GM18861 (cell line): ENCODE measurements at regions not wholly inside any gene's neighbourhood (a gene's known extent, or its start where the extent isn't known, plus 50 kb on each side); places are given as distances from the start of the nearest gene placed in this dataset.
"Not testable (repeated sequence)": the region's sequence is repeated elsewhere in the genome, so short reads cannot be mapped to it uniquely, and the experiment has no call there.

Source experiments
- ATAC-seq: cut with Tn5 transposase; IDR thresholded peaks from one replicate; pipeline ENCODE4 v1.9.1; 2021; ENCODE audit not compliant: unreplicated experiment

DNA sequence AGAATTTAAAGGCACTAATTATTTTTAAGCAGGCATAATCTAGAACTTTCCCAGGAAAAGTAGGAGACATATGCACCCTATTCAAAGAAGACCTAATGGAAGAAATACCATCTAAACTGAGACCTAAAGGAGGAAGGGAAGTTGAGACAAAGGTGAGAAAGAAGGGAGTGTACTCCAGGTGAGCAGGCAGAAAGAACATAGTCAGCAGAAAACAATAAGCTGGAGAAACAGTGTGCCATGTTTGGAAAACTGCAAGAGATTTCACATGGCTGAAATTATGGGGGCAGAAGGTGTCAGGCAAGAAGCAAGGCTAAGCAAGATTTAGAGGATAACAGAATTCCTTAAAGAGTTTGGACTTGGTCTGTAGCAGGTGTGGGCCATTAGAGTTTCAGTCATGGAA lies 167.0 kb upstream of the USP25 start:
- ATAC-seq: no peak

DNA sequence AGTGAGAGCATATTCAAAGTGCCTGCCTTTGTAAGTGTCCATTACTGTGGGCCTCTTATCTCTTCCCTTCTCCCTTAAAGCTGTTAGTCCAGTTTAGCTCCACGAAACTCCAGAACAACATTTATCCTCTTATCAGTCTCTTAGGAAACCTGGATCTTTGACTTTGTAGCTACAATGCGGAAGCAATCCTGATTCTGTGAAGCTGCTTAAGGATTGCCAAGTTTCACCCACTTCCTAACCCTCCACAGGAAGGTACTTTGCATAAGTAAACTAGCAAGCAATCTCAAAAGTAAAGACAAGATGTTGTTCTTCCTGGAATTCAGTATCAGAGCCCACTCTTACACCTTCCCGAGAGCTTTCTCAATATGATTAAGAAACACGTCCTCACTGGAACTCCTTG lies 164.9 kb upstream of the USP25 start:
- no peak for ATAC-seq

DNA sequence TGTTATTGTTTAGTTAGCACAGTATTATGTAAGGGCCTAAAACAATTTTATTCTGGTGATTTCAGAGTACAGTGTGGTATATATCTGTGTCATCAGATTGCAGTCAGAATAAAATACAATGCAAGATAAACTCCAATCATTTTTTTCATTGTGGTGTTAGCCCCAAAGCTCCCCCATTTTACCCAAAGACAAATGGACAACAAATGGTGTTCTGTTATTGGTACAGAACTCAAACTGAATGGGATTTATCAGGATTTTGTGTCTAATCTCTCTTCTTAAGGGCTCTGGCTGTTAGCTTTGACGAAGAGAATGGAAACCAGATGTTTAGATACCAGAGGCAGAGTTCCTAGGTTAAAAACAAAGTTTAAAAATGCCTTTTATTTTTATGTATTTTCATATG lies 163.1 kb upstream of the USP25 start:
- ATAC-seq: no peak

DNA sequence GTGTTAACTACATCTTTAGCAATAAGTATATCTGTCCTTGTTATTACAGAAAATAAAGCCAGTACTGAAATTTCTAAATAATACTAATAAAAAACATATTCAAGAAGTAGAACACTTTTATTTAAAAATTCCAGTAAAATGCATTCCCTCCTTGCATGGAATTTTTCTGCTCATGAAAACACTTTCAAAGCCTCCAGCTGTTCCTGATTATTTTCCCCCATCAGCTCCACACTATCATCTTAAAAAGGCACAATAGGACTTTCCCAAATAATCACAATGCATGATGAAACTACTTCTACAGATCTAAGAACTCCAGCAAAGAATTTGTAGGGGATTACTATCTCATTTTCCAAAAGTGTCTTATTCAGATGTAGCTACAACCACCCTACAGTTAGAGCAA lies 162.6 kb upstream of the USP25 start:
- ATAC-seq: no peak

DNA sequence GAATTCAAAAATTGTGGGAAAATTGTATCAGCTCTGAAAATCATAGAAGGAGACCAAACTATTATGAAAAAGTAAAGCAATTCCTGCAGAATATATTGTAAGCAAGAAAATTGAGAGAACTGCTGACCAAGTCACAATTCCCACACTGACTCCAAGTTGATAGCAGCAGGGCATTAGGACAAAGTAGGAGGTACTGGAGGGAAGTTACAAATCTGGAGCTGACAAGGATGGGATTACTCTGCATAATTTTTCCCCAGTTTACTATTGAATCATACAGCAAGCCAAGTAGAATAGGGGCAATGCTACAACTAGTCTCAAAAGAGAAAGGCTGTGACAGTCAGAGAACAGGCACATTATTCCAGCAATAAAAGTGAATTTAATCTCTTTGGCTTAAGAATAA lies 161.3 kb upstream of the USP25 start:
- no peak for ATAC-seq

DNA sequence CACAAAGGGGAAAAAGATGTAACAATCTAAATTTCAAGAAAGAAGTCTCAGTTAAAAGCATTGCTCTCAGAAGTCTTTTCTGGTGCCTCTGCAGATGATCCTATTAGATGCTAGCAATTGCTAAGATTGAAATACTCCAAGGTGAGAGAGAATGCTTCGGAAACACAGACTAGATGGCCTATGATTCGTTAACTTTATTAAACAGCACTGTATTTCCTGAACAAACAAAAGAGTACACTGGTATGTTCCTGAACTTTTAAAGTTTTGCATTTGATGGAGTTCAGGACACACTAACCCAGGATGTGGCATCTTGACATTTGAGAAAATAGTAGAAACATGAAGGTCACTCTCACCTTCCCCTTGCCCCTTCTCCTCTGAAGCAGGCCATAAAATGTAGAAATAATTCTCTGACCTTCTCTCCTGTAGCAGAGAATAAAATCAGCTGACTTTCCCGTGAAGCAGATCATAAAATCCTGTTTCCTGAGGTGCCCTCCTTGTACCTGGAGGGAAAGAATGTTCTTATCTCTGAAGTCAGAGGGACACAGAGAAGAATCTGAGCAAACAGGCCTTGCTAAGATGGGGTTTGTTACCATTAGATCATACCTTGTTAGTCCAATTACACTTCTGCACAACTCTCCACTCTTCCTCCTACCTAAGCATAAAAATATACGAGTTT lies 142.9 kb upstream of the USP25 start:
- ATAC-seq: no peak

DNA sequence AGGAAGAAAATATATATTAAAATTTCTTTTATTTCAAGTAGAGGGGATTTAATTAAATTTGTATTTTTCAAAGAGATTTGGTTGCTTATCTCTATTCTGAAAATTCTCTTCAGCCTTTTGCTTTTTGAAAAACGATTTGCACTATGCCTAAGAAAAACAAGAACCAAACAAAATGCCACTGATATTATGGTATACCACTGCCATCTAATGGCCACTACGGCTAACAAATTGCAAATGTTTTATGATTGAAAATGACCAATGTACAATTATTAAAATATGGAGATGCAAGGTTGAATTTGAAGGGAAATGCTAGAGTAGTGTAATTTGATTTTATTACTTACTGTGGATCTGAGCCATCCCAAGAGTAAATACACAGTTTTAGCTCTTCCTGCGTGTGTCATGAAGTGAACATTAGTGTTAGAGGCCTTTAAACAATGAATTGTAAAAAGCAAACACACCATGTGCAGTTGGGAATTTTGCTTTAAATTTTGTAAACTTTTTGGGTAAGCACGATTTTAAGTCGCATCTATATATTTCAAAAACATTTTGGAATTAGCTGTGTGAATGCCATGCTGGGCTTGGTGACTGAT lies 137.4 kb upstream of the USP25 start:
- no peak for ATAC-seq

DNA sequence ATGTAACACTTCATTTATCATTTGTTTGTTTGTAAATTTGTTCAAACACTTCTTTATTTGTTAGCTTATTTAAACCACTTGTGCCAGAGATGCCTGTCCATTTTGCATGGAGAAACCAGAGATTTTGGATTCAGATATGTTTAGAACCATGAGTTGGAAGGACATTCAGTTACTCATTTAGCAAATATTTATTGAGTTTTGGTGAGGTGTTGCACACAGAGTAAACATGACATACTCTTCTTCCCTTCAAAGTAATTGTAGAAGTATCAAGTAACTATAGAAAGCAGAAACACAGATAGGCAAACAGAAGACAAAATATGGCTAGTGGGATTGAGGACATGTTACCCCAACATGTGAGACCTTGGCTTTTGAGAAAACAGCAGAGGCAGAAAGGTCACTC lies 136.8 kb upstream of the USP25 start:
- no peak for ATAC-seq

DNA sequence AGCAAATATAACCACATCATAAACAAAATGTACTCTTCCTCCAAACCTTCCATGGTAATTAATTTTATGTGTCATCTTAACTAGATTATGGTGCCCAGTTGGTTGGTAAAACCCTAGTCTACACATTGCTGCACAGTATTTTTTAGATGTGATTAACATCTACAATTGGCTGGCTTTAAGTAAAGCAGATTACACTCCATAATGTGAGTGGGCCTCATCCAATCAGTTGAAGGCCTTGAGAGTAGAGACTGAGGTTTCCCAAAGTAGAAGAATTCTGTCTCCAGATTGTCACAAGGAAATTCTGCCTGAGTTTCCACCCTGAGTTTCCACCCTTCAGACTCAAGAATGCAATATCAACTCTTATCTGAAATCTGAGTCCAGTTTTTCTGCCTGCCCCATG lies 128.4 kb upstream of the USP25 start:
- no peak for ATAC-seq

DNA sequence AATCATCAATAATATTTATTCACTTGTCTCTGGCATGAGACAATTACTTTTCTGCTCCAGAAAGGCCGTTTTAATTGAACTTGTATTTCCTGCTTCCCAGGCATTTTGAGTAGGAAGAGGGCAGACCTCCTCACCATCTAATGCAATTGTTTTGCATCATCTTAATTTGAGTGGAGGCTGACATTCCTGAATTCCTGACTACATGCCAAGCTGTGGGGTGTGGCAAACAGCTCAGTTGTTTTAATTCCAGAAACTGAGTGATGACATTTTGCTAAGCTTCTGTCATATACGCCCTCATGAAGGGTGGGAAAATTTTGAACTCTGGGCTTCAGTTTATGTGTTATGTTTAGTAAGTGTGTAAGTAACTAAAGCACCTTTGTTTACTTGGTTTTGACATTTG lies 125.4 kb upstream of the USP25 start:
- no peak for ATAC-seq

DNA sequence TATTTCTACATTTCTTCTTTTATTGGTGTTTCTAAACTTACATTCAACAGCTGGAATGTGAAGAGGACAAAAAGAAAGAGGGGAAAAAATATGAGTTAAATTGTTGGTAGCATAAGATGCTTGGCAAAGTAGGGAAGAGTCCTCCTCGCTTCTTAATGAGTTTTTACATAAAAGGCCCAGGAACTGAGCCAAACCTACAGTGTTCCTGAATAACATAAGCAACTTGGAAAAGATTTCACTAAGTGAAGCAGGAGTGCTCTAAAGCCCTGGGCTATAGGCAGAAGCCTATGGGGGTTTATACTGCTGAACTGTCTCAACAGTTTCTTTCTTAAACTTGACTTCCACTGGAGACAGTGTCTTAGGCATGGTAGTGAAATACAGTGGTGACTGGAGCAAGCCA lies 115.0 kb upstream of the USP25 start:
- no peak for ATAC-seq

DNA sequence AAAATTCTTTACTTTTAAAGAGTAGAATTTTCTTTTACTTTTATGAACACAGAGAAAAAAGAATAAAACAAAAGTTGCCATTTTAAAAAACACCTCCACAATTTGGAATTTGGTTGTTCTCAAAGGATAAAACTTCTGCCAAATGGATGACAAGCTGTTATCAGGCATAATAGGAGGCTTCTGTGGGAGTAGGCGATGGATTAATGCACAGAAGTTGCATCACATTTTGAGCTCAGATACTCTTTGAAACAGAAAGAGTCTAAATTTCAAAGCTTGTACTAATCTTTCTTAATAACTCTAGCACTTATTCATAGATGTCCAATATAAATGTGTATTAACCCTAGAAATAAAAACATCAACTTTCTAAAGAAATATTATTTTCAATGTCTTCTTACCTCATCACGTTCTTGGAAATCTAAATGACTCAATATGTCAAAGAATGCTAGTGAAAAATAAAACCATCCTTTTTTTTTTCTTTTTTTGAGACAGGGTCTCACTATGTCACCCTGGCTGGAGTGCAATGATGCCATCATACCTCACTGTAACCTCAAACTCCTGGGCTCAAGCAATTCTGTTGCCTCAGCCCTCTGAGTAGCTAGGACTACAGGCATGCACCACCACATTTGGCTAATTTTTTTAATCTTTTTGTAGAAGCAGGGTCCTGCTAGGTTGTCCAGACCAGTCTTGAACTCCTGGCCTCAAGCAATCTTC lies 112.8 kb upstream of the USP25 start:
- ATAC-seq: no peak

DNA sequence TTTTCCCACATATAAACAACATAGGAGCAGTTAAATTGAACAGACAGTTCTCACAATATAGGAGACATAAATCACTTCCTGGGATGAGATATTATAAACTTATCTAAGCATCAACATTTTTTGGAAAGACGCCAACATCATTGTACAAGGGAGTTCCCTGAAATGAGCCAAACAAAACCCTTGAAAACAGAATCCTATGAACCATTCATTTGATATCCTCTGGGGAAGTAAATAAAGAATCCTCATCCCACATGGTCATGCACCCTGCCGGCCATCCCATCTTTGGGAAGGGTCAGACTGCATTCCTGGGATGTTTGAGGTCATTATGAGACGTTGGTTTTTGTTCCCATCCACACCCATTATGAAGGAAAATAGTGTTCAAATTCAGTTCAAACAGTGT lies 111.8 kb upstream of the USP25 start:
- ATAC-seq: no peak

DNA sequence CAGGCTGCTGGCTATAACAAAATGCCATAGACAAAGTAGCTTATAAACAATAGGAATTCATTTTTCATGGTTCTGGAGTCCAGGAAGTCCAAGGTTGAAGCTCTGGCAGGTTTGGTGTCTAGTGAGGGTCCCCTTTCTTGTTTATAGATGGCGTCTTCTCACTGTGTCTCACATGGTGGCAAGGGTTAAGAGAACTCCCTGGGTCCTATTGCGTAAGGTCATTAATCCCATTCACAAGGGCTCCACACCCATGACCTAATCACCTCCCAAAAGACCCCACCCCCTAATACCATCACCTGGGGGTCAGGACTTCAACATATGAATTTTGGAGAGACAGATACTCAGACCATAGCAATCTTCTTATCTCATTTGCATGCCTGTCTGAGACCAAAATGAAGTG lies 108.9 kb upstream of the USP25 start:
- no peak for ATAC-seq

DNA sequence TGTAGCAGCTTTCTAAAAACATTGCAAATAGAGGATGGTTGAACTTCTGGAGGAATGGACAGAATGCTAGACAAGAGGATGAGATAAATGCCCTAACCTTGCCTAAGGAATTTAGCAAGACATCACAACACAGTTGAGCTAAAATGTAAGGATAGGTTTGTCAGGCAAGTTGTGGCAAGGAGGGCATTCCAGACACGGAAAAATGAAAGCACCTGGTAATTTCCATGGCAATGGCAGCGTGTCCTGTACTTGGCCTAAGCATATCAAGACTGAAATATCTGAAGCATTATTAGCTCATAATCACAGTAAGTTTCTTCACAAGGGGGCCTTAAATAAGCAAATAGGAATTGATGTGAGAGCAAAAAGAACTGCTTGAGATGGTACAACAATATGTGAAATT lies 105.1 kb upstream of the USP25 start:
- ATAC-seq: no peak

DNA sequence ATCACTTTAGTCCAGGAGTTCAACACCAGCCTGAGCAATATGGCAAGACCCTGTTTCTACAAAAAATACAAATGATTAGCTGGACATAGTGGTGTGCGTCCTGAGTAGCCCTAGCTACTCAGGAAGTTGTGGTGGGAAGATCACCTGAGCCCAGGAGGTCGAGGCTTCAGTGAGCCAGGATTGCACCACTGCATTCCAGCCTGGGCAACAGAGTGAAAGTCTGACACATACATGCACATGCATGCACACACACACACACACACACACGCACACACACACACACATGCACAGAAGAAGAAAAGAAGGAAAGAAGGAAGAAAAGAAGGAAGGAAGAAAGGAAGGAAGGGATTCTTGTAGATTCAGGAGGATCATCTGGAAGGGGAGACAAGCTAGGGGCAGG lies 104.4 kb upstream of the USP25 start:
- ATAC-seq: no peak

DNA sequence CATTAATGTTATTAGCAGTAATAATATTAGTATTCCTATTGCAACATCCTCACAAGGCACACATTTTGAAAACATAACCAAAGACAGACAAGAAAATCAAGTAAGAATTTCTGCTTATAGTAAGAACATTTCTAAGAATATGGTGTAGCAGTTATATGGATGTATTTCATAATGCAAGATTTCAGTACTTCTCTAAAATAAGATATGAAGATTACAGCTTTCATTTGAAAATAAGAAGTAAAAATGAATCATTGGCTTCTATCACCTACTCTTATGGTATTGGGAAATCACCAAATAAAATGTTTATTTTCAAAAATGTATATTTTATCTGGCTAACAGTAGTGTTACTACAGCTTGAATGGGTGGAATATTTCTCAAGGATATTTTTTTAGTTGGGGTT lies 103.8 kb upstream of the USP25 start:
- ATAC-seq: no peak

DNA sequence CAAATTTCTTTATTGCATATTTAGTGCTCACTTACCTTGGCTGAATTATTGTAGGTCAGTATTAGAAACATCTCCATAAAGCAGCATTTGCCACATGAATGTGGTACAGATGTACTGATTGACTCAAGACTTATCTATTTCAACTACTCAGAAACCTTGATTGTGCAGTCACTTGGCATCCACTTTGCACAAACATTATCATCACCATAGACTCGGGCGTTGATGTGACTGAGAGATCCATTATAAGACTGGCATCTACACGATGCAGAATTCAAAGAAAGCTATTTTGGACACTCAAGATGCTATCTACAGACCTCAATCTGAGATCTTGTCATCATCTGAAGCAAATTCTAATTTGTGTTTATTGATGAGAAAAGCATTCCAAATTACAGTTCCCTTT lies 102.8 kb upstream of the USP25 start:
- no peak for ATAC-seq

DNA sequence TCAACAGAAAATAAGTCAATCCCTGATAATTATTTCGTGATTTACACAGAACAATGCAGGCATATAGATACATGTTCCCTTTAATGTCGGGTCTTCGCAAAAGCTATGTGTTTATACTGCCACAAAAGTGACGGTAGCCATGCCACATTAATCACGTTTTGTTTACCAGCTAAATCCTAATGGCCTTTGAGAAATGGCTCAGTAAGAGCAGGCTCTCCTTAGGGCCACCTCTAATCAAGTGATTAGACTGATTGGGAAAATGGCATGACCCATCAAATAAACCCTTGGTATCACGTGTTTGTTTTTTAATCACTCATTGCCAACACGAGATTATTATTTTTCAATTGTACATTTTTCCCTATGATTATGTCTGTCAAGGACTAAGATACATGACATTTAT lies 102.0 kb upstream of the USP25 start:
- ATAC-seq: no peak

DNA sequence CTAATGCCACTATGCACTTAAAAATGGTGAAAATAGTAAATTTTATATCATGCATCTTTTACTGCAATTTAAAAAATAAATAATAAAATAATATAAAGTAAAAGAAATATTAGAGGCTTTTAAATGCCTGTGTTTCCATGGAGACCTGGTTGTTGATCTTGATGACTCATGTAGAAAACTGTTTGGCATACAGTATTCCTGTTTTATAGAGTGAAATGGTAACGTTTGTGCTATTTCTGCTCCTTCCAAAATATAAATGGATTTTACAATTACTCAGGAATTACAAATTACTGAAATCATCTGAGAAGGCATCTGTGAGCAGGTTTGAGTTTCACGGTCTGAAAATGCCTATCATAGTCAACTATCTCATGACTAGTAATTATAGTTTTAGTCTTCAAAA lies 98.4 kb upstream of the USP25 start:
- ATAC-seq: no peak

DNA sequence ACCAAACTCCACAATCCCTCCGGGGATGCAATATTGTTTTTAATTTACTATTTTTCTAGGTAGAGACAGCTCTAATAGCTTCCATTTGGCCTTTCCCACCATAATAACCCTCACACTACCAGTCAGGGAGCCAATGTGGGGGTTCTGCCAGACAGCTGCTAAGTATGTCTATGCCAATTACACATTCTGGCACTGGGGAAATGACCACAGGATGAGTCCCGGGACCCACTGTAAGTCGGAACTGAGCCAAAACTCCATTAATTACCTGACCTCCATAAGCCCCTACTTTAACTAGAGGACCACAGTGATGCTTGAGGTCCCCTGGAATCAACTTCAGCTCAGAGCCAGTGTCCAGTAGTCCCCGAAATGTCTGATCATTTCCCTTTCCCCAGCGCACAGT lies 95.2 kb upstream of the USP25 start:
- not testable (repeated sequence) for ATAC-seq

DNA sequence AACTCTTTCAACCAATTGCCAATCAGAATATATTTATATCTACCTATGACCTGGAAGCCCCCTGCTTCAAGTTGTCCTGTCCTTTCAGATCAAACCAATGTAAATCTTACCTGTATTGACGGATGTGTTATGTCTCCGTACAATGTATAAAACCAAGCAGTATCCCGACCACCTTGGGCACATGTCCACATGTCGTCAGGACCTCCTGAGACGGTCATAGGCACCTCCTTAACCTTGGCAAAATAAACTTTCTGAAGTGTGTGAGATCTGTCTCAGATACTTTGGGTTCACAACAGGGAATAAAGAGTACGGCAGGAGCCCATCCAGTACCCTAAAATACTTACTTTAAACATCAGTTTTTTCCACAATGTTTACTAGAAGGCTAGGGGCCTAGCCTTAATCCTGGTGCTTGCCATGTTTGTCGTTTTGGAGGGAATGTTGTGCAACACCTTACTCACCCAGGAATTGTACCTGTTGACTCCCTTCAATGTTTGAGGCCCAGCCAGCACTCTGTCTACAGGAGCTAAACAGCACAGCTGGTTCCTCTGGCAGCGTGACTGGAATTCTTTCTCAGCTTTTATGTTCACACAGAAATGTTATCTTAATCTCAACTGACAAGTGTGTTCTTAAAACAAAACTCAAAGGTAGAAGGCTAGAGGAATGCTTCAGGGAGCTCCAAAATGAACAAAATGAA lies 90.8 kb upstream of the USP25 start:
- ATAC-seq: no peak
